ENCODE measurements at regions not wholly inside any gene's neighbourhood (a gene's known extent, or its start where the extent isn't known, plus 50 kb on each side); places are given as distances from the start of the nearest gene placed in this dataset.

DNA sequence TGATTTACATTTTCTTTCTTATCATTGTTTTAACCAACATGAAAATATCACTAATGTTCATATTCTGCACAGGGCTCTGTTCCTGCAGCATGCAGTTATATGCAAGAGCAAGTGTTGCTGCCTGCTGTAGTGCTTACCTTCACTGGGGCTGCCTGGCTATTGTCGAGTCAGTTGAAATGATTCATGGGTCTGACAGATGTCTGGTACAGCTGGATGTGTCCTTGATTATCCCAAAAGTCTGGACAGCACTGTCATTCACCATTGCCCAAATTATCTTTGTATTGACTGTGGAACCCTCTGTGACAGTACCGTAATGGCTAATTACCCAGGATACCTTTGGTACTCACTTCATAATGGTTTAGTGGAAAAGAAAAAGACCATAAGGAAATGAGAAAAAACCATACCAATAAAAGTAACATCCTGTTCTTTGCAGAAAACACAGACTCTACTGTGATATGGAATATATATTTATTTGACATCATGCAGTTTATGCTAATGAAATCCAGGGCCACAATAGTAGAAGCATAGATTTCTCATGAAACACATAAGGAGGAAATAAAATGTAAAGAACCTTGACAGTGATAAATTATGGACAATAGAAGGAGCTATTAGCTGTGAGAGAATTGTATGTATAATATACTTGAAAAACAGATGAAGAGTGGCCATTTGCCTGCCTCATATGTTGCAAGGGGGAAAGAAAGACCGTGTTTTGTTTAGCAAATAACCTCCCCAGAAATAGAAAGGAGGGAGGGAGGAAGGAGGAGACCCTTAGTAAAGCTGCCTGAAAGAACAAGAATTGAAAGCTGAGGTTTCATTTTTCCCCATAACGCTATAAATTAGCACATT, 249.8 kb upstream of the ATP5MC3 start (continued):
- TF ChIP-seq, protein P1, sequence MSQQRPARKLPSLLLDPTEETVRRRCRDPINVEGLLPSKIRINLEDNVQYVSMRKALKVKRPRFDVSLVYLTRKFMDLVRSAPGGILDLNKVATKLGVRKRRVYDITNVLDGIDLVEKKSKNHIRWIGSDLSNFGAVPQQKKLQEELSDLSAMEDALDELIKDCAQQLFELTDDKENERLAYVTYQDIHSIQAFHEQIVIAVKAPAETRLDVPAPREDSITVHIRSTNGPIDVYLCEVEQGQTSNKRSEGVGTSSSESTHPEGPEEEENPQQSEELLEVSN (IDR thresholded peaks at IDR 0.05), result no peak

All from H1 (cell line).